ENCODE measurements at regions not wholly inside any gene's neighbourhood (a gene's known extent, or its start where the extent isn't known, plus 50 kb on each side); places are given as distances from the start of the nearest gene placed in this dataset.
A peak's percentile ranks its signal among the peaks of the same experiment; 100 is the strongest.

GRCh38 chr10:110393866-110394265 is 89.1 kb upstream of the SMNDC1 start:
- no peaks in the 10 kb centered on the region for H3K27me3 ChIP-seq (ENCODE audit: control insufficient read depth, insufficient read depth, low read length)
- H3K4me1 ChIP-seq (ENCODE audit: control insufficient read depth, insufficient read depth, low read length): peaks cover 19% of the 10 kb centered on the region
- no peak for TF ChIP-seq CTCF (IDR thresholded peaks at IDR 0.05)
- no peak overlapping the region for H3K4me3 ChIP-seq (ENCODE audit: low read length)
- H3K27ac Mint-ChIP-seq: peak overlapping the region in 1 of 2 donors; percentile 75
- H3K27ac ChIP-seq (ENCODE audit: low read length): no peak overlapping the region
- intact Hi-C loops (cut with micrococcal nuclease): no loop called here
- 92% methylated on average over 6 of the region's 6 CpGs for WGBS (ENCODE audit: insufficient coverage)
- no peak for DNase-seq
- no peaks in the 10 kb centered on the region for H3K9me3 ChIP-seq (ENCODE audit: control insufficient read depth, insufficient read depth, low read length)
- H3K4me3 Mint-ChIP-seq: no peak overlapping the region
- ATAC-seq: no peak
- peaks cover 0 to 12% of the 10 kb centered on the region in 2 donors for H3K27me3 Mint-ChIP-seq (ENCODE audit: low read depth in 2 of 2)
- H3K4me1 Mint-ChIP-seq: peaks cover 18 to 27% of the 10 kb centered on the region in 2 donors
- no peaks in the 10 kb centered on the region for H3K36me3 Mint-ChIP-seq
- no peaks in the 10 kb centered on the region for H3K36me3 ChIP-seq (ENCODE audit: control insufficient read depth, insufficient read depth, low read length)
- H3K9me3 Mint-ChIP-seq: no peaks in the 10 kb centered on the region

GRCh38 chr10:110394296-110394695 is 89.6 kb upstream of the SMNDC1 start:
- no peaks in the 10 kb centered on the region for H3K27me3 ChIP-seq (ENCODE audit: control insufficient read depth, insufficient read depth, low read length)
- H3K27me3 Mint-ChIP-seq (ENCODE audit: low read depth in 2 of 2): peaks cover 0 to 11% of the 10 kb centered on the region in 2 donors
- no peak overlapping the region for H3K4me3 Mint-ChIP-seq
- H3K9me3 ChIP-seq (ENCODE audit: control insufficient read depth, insufficient read depth, low read length): no peaks in the 10 kb centered on the region
- no peaks in the 10 kb centered on the region for H3K9me3 Mint-ChIP-seq
- H3K27ac Mint-ChIP-seq: no peak overlapping the region
- no peak overlapping the region for H3K4me3 ChIP-seq (ENCODE audit: low read length)
- TF ChIP-seq CTCF (IDR thresholded peaks at IDR 0.05): no peak
- no peaks in the 10 kb centered on the region for H3K36me3 Mint-ChIP-seq
- H3K36me3 ChIP-seq (ENCODE audit: control insufficient read depth, insufficient read depth, low read length): no peaks in the 10 kb centered on the region
- WGBS (ENCODE audit: insufficient coverage): 94% methylated on average over 8 of the region's 8 CpGs
- ATAC-seq: no peak
- H3K27ac ChIP-seq (ENCODE audit: low read length): no peak overlapping the region
- peaks cover 15% of the 10 kb centered on the region for H3K4me1 ChIP-seq (ENCODE audit: control insufficient read depth, insufficient read depth, low read length)
- DNase-seq: no peak
- intact Hi-C loops (cut with micrococcal nuclease): no loop called here
- peaks cover 14 to 24% of the 10 kb centered on the region in 2 donors for H3K4me1 Mint-ChIP-seq

GRCh38 chr10:110394898-110395297 is 90.2 kb upstream of the SMNDC1 start:
- DNase-seq: no peak
- 85% methylated on average over 6 of the region's 6 CpGs for WGBS (ENCODE audit: insufficient coverage)
- ATAC-seq: no peak
- no peaks in the 10 kb centered on the region for H3K9me3 ChIP-seq (ENCODE audit: control insufficient read depth, insufficient read depth, low read length)
- H3K4me3 Mint-ChIP-seq: no peak overlapping the region
- H3K27ac Mint-ChIP-seq: peak overlapping the region in 1 of 2 donors; percentile 30
- H3K36me3 Mint-ChIP-seq: no peaks in the 10 kb centered on the region
- TF ChIP-seq CTCF (IDR thresholded peaks at IDR 0.05): no peak
- H3K27ac ChIP-seq (ENCODE audit: low read length): no peak overlapping the region
- no peaks in the 10 kb centered on the region for H3K9me3 Mint-ChIP-seq
- H3K4me1 Mint-ChIP-seq: peaks cover 12 to 17% of the 10 kb centered on the region in 2 donors
- peaks cover 0 to 8% of the 10 kb centered on the region in 2 donors for H3K27me3 Mint-ChIP-seq (ENCODE audit: low read depth in 2 of 2)
- no peaks in the 10 kb centered on the region for H3K27me3 ChIP-seq (ENCODE audit: control insufficient read depth, insufficient read depth, low read length)
- peaks cover 12% of the 10 kb centered on the region for H3K4me1 ChIP-seq (ENCODE audit: control insufficient read depth, insufficient read depth, low read length)
- intact Hi-C loops (cut with micrococcal nuclease): no loop called here
- no peak overlapping the region for H3K4me3 ChIP-seq (ENCODE audit: low read length)
- H3K36me3 ChIP-seq (ENCODE audit: control insufficient read depth, insufficient read depth, low read length): no peaks in the 10 kb centered on the region
